HepG2 (cell line): ENCODE measurements at regions not wholly inside any gene's neighbourhood (a gene's known extent, or its start where the extent isn't known, plus 50 kb on each side); places are given as distances from the start of the nearest gene placed in this dataset.

Source experiments
- BATF2 ChIP-seq: sonication (generic); formaldehyde crosslinking; IDR thresholded peaks from 2 replicates; pipeline ENCODE4 v1.8.0; 2022; ENCODE audit warnings: mild to moderate bottlenecking, missing genetic modification reagents, moderate library complexity
- EP300 ChIP-seq, 3 experiments: sonication (generic) in 1 of 3; formaldehyde crosslinking in 1 of 3; IDR thresholded peaks; 2 replicates each; pipeline versions ENCODE4 v1.5.1 to v1.6.1; 2011 to 2020; ENCODE audit warnings: low read depth in 2 of 3, low read length in 2 of 3, borderline replicate concordance in 1 of 3, improper control_type of control experiment in 1 of 3, mild to moderate bottlenecking in 1 of 3, missing genetic modification reagents in 1 of 3, moderate library complexity in 1 of 3
- JUN ChIP-seq: sonication (generic); formaldehyde crosslinking; IDR thresholded peaks from 2 replicates; pipeline ENCODE4 v1.4.0; 2020; ENCODE audit warnings: mild to moderate bottlenecking, missing genetic modification reagents

- no peak for TF ChIP-seq JUN (CRISPR knock-in tag)
- no peak for TF ChIP-seq BATF2 (CRISPR knock-in tag)
- TF ChIP-seq EP300 (IDR thresholded peaks at IDR 0.05; ENCODE audit: low read depth in 2 of 2, low read length in 2 of 2) = no peak
- no peak for TF ChIP-seq EP300 (CRISPR knock-in tag; IDR thresholded peaks at IDR 0.05; ENCODE audit: borderline replicate concordance)
Measured at GRCh38 chr5:27944471-27944870, 906.1 kb upstream of the CDH9 start.
